Panc1 (cell line): ENCODE measurements at regions not wholly inside any gene's neighbourhood (a gene's known extent, or its start where the extent isn't known, plus 50 kb on each side); places are given as distances from the start of the nearest gene placed in this dataset.
A peak's percentile ranks its signal among the peaks of the same experiment; 100 is the strongest.

Experiments used
- ATAC-seq: fragments of 200-7000 bp; cut with Tn5 transposase; 2 replicates; pipeline ENCODE4 v1.9.1; 2020; ENCODE audit warnings: mild to moderate bottlenecking, moderate library complexity
- BruUV-seq: library from RNA; stranded (reverse); fragments of 400-500 nt; replicated peaks from 2 replicates; lab custom pipeline; 2021; lab: Mats Ljungman, UMichigan
- CTCF ChIA-PET: fragments of 300-600 bp; sonication (Branson Sonifier 250); formaldehyde crosslinking; loops from one replicate; lab custom pipeline; 2022; ENCODE audit warnings: antibody characterized with exemption; lab: Charles Lee
- POLR2A ChIA-PET: fragments of 300-600 bp; sonication (Branson Sonifier 250); formaldehyde crosslinking; loops from one replicate; lab custom pipeline; 2022; ENCODE audit warnings: antibody characterized with exemption; lab: Charles Lee
- DNase-seq: peaks from one replicate; pipeline ENCODE4 v3.0.0-alpha.2; 2010; ENCODE audit warnings: low read depth, low spot score
- H3K27ac ChIP-seq: 2 replicates; pipeline ENCODE4 v1.5.1; 2011; ENCODE audit warnings: mild to moderate bottlenecking, low read length, inconsistent platforms
- H3K27me3 ChIP-seq: fragments of 200-500 bp; sonication (Bioruptor generic); 2 replicates; pipeline ENCODE4 v1.6.0; 2014; ENCODE audit warnings: low read length, inconsistent platforms; ENCODE audit not compliant: control insufficient read depth, insufficient read depth
- H3K36me3 ChIP-seq: fragments of 200-500 bp; sonication (Bioruptor generic); 2 replicates; pipeline ENCODE4 v1.5.1; 2014; ENCODE audit warnings: inconsistent platforms, mild to moderate bottlenecking, low read length, moderate library complexity; ENCODE audit not compliant: control insufficient read depth, insufficient read depth
- H3K4me1 ChIP-seq: 2 replicates; pipeline ENCODE4 v1.5.1; 2011; ENCODE audit warnings: inconsistent platforms, mild to moderate bottlenecking, low read length, moderate library complexity; ENCODE audit not compliant: control insufficient read depth, insufficient read depth
- H3K4me3 ChIP-seq, 2 experiments: 2 replicates each; pipeline ENCODE4 v1.5.1; 2011 to 2012; ENCODE audit warnings: low read depth in 2 of 2, low read length in 2 of 2, mild to moderate bottlenecking in 2 of 2, inconsistent platforms in 1 of 2, moderate library complexity in 1 of 2
- H3K9me3 ChIP-seq: fragments of 200-500 bp; sonication (Bioruptor generic); 2 replicates; pipeline ENCODE4 v1.5.1; 2014; ENCODE audit warnings: low read depth, mild to moderate bottlenecking, inconsistent platforms, low read length, moderate library complexity; ENCODE audit not compliant: control insufficient read depth, insufficient read depth
- CTCF ChIP-seq: fragments of 450-650 bp; IDR thresholded peaks from 2 replicates; pipeline ENCODE4 v1.5.1; 2017; ENCODE audit warnings: mild to moderate bottlenecking
- POLR2AphosphoS5 ChIP-seq: IDR thresholded peaks from 2 replicates; pipeline ENCODE4 v1.6.1; 2012; ENCODE audit warnings: mild to moderate bottlenecking, low read depth, low read length, moderate library complexity
- REST ChIP-seq, 2 experiments: IDR thresholded peaks; 2 replicates each; pipeline ENCODE4 v1.6.1; 2011 to 2012; ENCODE audit warnings: low read depth in 2 of 2, control low read depth in 1 of 2, low read length in 1 of 2, mild to moderate bottlenecking in 1 of 2, moderate library complexity in 1 of 2; ENCODE audit not compliant: insufficient read depth in 1 of 2
- SIN3A ChIP-seq: IDR thresholded peaks from 2 replicates; pipeline ENCODE4 v1.6.1; 2012; ENCODE audit warnings: low read depth, mild to moderate bottlenecking, low read length, moderate library complexity, borderline replicate concordance; ENCODE audit not compliant: insufficient read depth
- TCF7L2 ChIP-seq: IDR thresholded peaks from 2 replicates; pipeline ENCODE4 v1.6.1; 2011; ENCODE audit warnings: mild to moderate bottlenecking, low read depth, low read length, inconsistent platforms
- in situ Hi-C: cut with HindIII; loops from 2 replicates; pipeline ENCODE4 v1.10.0; 2016; ENCODE audit warnings: low sequenced_read_pairs, low pct_unique_long_range_greater_than_20kb
- intact Hi-C: fragments of 100-400 bp; cut with micrococcal nuclease; formaldehyde crosslinking; loops from one replicate; pipeline ENCODE4 v1.10.0; 2022; ENCODE audit not compliant: unreplicated experiment

GRCh38 chr3:75294124-75294523, 370.0 kb upstream of the FRG2C start:
- ATAC-seq (peak; percentile 89), DNase-seq (no peak)
- in situ Hi-C loops, result no loop called here
- no TSS peak for BruUV-seq
- CTCF ChIA-PET, result interaction anchor here (0.6 kb wide), 1 partner anchor 44 kb away, joined by 3 read pairs; no protein-coding TSS in a partner anchor
- H3K27me3 ChIP-seq, result no peaks in the 10 kb centered on the region
- no peaks in the 10 kb centered on the region for H3K36me3 ChIP-seq
- H3K4me1 ChIP-seq, result no peaks in the 10 kb centered on the region
- no peaks in the 10 kb centered on the region for H3K9me3 ChIP-seq
- peak; percentile 60 for TF ChIP-seq CTCF
- no peak for TF ChIP-seq SIN3A
- TF ChIP-seq POLR2AphosphoS5, result no peak
- no peak for TF ChIP-seq REST (IDR thresholded peaks at IDR 0.05; ENCODE audit: insufficient read depth in 1 of 2, low read depth in 2 of 2, low read length in 1 of 2)
- H3K27ac ChIP-seq, result no peak overlapping the region
- H3K4me3 ChIP-seq, result no peak overlapping the region
- intact Hi-C loops, result loop anchor here (10.0 kb wide), 1 partner anchor 131 kb away; no protein-coding TSS in a partner anchor
- POLR2A ChIA-PET, result no interaction called here

GRCh38 chr3:75295013-75295412, 369.1 kb upstream of the FRG2C start:
- TF ChIP-seq REST (IDR thresholded peaks at IDR 0.05; ENCODE audit: insufficient read depth in 1 of 2, low read depth in 2 of 2, low read length in 1 of 2) (no peak), TCF7L2 (no peak), POLR2AphosphoS5 (no peak), CTCF (no peak), SIN3A (no peak)
- in situ Hi-C loops, result no loop called here
- CTCF ChIA-PET, result no interaction called here
- Histone ChIP-seq H3K36me3 (no peaks in the 10 kb centered on the region), H3K9me3 (no peaks in the 10 kb centered on the region), H3K4me3 (no peak overlapping the region), H3K27ac (no peak overlapping the region), H3K4me1 (no peaks in the 10 kb centered on the region), H3K27me3 (no peaks in the 10 kb centered on the region)
- POLR2A ChIA-PET, result no interaction called here
- DNase-seq (no peak), ATAC-seq (no peak)
- intact Hi-C loops, result loop anchor here (10.0 kb wide), 1 partner anchor 130 kb away; no protein-coding TSS in a partner anchor
- BruUV-seq, result no TSS peak
